NCI-H226 (cell line): ENCODE measurements at regions not wholly inside any gene's neighbourhood (a gene's known extent, or its start where the extent isn't known, plus 50 kb on each side); places are given as distances from the start of the nearest gene placed in this dataset.

Experiments used
- DNase-seq: peaks from one replicate; pipeline ENCODE4 v3.0.0-alpha.2; 2015

- DNase-seq, result no peak
Measured at GRCh38 chr2:223701761-223702160, 99.6 kb upstream of the SCG2 start.

GRCh38 chr2:223700221-223700620, 98.1 kb upstream of the SCG2 start:
- DNase-seq, result no peak

DNA sequence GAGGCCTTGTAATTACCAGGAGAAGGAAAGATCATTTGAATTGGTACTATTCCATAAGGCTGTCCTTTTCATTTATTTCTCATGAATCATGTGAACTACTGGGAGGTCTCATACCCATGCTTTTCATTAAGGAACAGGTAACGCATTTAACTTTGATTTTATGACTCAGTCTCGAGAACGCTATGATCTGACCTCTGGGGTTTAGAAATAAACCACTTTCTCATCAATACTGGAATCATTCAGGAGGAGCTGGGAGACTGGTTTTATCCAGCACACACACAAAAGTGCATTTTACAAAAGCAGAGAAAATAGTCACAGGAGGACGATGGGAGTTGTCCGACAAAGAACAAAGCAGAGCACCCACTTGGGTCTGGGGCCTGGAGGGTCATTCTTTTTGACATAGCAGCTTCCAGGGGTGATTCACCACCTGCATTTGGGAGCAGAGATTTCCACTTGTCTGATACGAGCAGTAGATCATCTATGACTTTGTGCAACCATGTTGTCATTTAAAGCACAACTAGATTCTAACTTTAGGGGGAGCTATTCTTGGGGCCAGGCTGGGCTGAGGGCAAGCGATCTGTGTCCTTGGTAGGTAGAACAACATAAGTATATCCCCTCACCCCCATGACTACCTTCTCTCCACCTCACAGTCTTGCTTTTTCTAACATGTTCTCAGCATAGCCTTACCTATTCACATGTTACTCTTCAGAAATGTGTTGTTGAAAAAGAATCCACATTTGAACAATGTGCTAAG, 95.9 kb upstream of the SCG2 start:
- no peak for DNase-seq

- DNase-seq, result no peak
Measured at GRCh38 chr2:223697316-223697891, 95.2 kb upstream of the SCG2 start.

DNA sequence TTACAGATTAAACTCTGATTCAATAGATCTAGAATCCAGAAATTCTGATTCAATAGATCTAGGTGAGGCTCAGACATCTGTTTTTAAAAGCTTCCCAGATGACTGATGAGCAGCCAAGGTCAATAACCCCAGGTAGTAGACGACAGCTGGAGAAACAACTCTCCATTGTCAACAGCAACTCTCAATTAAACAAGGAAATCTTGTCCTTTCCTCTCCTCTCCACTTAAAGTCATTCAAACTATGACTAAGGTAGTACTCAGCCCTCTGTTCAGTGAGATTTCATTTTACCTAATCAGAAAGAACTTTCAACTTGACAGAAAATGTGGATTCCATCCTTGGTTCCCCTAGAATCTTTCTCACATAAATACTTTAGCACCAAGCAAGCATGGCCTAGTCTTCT, 94.6 kb upstream of the SCG2 start:
- DNase-seq, result no peak

GRCh38 chr2:223692191-223692947, 90.2 kb upstream of the SCG2 start:
- DNase-seq, result peak; percentile 64

DNA sequence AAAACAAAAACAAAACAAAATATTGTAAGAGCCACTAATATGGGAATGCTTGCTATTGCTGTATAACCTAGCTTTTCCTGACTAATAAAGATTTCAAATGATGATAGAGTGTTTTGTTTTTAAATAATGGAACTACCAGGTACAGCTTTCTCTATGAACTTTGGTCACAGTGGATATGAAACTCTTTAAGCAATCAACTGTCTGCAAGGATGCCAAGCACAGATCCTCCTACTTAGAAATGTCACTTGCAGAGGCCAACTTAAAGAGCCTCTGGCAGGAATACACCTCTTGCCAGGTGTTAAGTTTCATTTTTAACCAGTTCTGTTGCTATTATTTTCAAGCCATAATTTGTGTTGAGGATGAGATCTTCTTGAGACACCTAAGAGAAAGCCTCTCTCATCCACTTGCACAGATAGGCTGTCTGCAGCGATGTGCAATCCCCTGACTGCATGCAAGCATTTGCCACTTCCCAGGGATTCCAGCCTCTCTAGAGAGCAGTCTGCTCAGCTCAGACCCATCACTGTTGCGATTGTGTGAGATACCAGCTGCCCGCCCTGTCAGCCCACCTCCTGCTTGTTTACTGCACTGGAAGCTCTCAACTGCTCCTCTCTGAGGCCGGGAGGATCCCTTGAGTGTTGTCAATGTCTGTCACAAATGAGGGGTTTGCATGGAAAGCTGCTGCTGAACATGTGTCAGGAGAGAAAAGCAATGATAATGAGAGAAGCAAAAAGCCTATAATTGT, 86.1 kb upstream of the SCG2 start:
- no peak for DNase-seq

DNA sequence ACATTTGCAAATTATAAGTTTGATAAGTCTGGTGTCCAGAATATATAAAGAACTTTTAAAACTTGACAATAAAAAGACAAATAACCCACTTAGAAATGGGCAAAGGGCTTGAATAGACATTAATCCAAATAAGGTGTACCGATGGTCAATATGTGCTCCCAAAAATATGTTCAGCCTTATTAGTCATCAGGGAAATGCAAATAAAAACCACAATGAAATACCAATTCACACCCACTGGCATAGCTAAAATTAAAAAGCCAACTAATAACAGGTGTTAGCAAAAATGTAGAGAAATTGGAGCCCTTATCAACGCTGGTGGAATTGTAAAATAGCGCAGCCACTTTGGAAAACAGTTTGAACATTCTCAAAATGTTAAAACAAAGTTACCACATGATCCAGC, 79.0 kb upstream of the SCG2 start:
- no peak for DNase-seq

GRCh38 chr2:223674998-223675609, 72.9 kb upstream of the SCG2 start:
- DNase-seq, result no peak

DNA sequence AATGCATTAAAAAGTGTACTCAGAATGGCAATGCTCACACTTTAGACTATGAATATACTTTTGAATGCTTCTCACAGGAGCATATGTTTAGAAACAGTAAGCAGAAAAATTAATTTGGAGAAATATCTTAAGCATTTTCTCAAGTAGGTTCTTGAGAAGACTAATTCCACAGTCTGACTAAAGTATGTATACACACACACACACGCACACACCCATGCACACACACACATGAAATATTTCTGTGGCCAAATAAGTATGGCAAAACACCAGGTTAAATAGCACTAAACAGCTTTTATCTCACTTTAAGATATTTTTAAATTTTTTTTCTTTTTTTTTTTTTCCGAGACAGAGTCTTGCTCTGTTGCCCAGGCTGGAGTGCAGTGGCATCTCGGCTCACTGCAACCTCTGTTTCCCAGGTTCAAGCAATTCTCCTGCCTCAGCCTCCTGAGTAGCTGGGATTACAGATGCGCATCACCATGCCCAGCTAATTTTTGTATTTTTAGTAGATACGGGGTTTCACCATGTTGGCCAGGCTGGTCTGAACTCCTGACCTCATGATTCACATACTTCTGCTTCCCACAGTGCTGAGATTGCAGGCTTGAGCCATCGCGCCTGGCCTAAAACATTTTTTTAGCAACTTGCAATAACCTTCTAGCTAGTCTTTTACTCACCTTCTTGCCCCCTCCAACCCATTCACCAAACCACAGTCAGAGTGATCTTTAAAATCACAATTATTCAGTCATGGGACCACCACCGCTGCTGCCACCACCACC, 67.5 kb upstream of the SCG2 start:
- peak; percentile 85 for DNase-seq

- peak; percentile 90 for DNase-seq
Measured at GRCh38 chr2:223668302-223668998, 66.3 kb upstream of the SCG2 start.

GRCh38 chr2:223654384-223654915, 52.3 kb upstream of the SCG2 start:
- peak; percentile 95 for DNase-seq

DNA sequence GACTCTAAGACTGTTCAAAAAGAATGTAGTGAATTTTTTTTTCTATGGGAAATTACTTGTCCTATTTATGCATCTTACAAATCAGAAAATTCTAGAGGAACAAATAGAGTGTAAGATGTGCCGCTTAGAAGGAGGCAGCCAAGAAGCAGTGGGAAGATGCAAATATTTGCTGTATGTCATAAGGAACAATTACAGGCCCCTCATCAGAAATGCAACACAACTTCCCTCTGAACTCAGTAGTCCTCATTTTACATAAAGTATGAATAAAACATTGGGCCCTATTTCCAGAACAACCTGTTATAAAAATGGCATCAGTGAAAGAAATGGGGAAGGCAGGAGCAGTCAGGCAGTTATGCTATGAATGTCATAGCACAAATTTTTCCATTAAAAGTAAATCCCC, 50.7 kb upstream of the SCG2 start:
- no peak for DNase-seq

- no peak for DNase-seq
Measured at GRCh38 chr2:223652122-223652521, 50.0 kb upstream of the SCG2 start.
